NCI-H748 (cell line): ENCODE measurements at regions not wholly inside any gene's neighbourhood (a gene's known extent, or its start where the extent isn't known, plus 50 kb on each side); places are given as distances from the start of the nearest gene placed in this dataset.
"Not testable (repeated sequence)": the region's sequence is repeated elsewhere in the genome, so short reads cannot be mapped to it uniquely, and the experiment has no call there.

Experiments used
- DNase-seq: peaks from one replicate; lab custom pipeline; 2025; ENCODE audit not compliant: unreplicated experiment; lab: John Stamatoyannopoulos, UW

- not testable (repeated sequence) for DNase-seq
Observed at GRCh38 chr7:55705728-55706450, 133.6 kb upstream of the VOPP1 start.

GRCh38 chr7:55702831-55703230 is 130.5 kb upstream of the VOPP1 start:
- not testable (repeated sequence) for DNase-seq

DNA sequence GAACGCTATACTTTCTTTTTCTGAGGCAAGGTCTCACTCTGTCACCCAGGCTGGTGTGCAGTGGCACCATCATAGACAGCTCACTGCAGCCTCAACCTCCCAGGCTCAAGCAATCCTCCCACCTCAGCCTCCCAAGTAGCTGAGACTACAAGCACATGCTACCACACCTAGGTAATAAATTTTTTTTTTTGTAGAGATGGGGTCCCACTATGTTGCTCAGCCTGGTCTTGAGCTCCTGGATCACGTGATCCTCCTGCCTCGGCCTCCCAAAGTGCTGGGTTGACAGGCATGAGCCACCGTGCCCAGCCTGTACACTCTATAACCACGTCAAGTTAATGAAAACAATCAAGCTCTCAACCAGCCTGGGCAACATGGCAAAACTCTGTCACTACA is 127.1 kb upstream of the VOPP1 start:
- not testable (repeated sequence) for DNase-seq

GRCh38 chr7:55698607-55699449 is 126.5 kb upstream of the VOPP1 start:
- DNase-seq = peak; percentile 94

DNA sequence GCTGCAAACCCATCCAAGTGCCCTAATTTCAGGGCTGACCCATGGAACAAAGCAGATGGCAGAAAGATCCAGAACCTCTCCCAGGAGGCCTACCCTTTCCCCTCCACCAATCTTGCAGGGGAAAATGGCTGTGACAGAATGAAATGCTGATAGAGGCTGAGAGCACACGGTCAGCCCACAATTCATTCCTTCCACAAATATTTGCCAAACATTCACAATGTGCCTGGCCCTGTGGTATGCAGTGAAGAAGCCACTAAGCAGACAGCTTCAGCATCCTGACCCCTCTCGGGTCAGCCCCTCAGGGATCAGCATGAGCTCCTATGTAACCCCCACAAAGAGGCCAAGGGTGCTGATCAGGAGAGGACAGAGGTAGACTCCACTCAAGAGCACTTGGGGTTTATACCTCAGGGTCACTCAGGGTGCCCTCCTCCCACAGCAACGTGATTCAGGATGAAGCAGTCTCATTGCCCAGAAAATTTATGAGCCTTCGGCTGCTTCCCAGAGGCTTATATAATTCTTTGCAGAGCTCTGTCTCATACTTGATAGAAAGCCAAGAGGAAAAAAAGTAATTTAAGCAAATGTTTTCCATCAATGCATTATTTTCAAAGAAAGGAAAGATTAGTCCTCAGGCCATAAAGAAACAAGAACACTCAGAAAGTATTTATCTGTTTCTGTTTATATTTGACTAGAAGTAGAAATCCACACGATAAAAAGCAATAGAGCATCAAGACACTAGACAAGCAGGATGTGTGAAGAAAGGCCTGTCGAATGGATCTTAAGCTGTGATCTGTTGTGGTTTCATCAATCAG is 123.8 kb upstream of the VOPP1 start:
- DNase-seq = not testable (repeated sequence)

DNA sequence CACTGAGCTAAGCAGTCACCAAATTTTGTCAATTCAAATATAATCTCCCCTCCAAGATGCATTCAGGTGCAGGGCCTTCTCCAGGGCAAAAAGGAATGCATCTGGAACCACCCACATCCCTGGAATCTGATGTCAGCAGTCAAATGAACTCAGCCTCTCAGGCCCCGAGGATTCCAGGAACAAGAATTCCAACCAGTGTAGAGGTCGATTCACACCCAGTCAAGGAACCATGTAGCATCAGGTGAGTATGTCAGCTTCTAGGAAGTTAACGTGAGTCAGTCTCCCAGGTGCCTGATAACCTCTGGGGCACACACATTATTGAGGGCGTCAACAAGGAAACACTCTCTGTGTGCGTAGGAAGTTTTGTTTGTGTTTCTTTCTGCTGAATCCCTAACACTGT is 122.2 kb upstream of the VOPP1 start:
- not testable (repeated sequence) for DNase-seq

GRCh38 chr7:55688684-55689681 is 116.7 kb upstream of the VOPP1 start:
- DNase-seq = peak; percentile 36

DNA sequence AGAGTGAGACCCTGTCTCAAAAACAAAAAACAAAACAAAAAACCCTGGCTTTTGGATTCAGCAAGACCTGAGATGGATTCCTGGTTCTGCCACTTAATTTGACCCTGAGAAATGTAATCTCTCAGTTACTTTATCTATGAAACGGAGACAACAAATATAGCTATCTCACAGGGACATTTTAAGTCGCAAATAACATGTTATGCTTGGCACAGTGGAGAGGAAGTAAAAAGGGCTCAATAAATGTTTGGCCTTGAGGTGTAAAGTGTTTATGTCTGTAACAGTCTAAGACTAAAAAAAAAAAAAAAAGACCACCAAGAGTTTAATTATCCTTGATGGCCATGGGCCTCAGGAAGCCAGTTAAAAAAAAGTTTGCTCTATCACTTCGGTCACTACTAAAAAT is 116.0 kb upstream of the VOPP1 start:
- DNase-seq = not testable (repeated sequence)

- not testable (repeated sequence) for DNase-seq
Observed at GRCh38 chr7:55687252-55687651, 115.0 kb upstream of the VOPP1 start.

DNA sequence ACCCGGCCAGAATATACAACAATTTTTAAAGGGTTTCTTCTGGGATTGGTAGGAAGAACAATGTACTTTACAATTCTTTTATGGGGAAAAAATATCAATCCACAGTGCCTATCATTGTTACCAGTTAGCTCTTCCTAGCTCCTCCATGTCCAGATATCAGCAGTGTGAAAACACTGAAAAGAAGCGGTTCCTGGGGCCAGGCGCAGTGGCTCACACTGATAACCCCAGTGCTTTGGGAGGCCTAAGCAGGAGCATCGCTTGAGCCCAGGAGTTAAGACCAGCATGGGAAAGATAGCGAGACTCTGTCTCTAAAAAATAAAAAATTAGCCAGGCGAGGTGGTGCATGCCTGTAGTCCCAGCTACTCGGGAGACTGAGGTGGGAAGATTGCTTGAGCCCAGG is 114.5 kb upstream of the VOPP1 start:
- DNase-seq = not testable (repeated sequence)

DNA sequence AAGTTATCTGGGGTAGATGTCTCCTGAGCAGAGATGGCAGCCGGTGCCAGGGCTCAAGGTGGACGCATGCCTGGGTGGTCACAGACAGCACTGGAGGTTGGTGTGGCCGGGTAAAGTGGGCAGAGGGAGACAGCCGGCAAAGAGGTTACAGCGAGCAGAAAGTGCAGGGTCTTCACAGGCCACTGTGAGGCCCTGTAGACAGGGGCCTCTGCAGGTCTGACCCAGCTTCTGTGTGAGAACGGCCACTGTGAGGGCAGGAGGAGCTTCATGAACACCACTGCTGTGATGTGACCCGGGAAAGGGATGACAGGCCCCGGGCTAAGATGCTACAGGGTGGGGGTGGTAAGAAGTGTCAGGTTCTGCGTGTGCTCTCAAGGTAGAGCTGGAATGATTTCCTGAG is 111.2 kb upstream of the VOPP1 start:
- not testable (repeated sequence) for DNase-seq

DNA sequence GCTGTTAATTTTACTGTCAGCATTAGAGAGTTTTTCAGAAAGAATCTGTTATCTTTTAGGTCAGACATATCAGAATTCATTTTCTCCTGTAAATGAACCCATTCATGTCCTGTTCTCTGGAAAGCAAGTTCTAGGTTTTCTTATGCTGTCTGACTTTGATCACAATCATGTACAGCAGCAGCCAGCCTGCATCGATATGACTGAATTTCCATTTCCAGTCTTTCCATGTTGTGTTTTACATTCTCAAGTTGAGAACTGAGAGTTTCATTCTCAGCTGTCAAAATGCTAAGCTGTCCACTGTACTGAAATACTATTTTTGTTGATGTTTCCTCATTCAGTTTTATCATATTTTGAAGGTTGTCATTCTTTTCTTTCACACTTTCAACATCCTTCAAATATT is 103.3 kb upstream of the VOPP1 start:
- DNase-seq = not testable (repeated sequence)

- DNase-seq = not testable (repeated sequence)
Observed at GRCh38 chr7:55673525-55673924, 101.2 kb upstream of the VOPP1 start.

DNA sequence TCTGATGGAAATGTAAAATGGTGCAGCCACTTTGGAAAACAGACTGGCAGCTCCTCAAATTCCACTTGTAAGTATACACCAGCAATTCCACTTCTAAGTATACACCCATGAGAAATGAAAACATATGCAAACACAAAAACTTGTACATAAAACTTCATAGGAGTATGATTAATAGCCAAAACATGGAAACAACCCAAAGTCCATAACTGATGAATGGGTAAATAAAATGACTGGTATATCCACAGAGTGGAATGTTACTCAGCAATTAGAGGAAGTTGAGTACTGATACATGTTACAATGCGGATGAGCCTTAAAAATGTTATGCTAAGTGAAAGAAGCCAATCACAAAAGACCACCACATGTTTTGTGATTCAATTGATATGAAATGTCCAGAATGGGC is 99.8 kb upstream of the VOPP1 start:
- not testable (repeated sequence) for DNase-seq

DNA sequence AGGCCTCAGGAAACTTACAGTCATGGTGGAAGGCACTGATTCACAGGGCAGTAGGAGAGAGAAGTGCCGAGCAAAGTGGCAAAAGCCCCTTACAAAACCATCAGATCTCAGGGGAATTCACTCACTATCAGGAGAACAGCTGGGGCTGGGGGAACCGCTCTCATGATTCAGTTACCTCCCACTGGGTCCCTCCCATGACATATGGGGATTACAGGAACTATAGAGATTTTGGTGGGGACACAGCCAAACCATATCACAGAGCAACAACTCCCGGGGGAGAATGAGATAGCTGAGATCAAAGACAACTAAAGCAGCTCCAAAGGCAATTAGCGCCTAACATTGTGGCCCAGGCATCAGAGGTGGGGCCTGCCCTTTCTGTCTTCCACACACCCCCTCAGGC is 85.4 kb upstream of the VOPP1 start:
- no peak for DNase-seq

DNA sequence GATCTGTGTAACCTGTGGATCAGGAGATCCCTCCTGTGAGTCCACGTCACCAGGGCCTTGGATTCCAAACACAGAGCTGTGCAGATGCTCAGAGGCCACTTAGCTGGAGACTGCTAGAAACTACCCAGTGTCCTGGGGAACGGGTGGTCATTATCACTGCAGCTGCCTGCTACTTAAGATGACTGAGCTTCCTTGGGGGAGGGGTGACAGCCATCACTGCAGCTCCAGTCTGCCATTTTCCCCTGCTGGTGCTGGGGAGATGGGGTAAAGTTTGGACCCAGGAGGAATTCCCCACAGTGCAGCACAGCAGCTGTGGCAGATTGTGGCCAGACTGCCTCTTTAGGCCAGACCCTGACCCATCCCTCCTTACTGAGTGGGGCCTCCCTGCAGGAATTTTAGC is 78.8 kb upstream of the VOPP1 start:
- no peak for DNase-seq

DNA sequence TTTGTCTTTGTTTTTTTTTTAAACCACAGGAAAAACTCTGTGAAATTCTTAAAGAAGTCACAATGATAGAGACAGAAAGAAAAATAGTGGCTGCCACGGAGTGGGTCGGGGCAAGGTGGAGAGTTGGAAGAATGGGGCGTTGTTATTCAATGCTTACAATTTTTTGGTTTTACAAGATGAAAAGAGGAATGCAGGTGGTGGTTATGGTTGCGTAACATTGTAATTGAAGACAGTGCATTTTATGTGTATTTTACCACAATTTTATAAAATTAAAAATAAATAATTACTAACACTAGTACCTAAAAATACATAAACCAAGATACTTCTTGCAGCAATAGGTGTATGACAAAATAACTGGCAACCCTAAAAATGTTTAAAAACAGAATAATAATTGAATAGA is 76.9 kb upstream of the VOPP1 start:
- no peak for DNase-seq

- no peak for DNase-seq
Observed at GRCh38 chr7:55644567-55644966, 72.3 kb upstream of the VOPP1 start.

- DNase-seq = no peak
Observed at GRCh38 chr7:55642266-55642665, 70.0 kb upstream of the VOPP1 start.

DNA sequence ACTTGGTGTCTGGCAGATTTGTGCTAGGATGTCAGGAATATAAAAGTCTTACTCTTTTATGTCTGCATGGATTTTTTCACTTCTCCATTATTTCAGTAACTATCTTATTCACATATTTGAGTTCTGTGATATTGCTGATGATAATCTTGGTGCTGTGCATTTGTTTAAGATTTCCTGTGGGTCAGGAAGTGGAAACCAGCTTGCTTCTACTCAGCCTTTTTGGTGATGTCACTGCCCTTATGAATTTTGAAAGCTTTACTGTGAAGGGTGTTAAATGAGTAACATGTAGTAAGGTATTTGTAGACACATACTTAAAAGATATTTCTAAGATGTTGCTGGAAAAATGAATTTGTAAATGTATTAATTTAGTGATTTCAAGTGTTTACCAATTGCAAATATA is 69.5 kb upstream of the VOPP1 start:
- DNase-seq = no peak
